ENCODE measurements at regions not wholly inside any gene's neighbourhood (a gene's known extent, or its start where the extent isn't known, plus 50 kb on each side); places are given as distances from the start of the nearest gene placed in this dataset.

DNA sequence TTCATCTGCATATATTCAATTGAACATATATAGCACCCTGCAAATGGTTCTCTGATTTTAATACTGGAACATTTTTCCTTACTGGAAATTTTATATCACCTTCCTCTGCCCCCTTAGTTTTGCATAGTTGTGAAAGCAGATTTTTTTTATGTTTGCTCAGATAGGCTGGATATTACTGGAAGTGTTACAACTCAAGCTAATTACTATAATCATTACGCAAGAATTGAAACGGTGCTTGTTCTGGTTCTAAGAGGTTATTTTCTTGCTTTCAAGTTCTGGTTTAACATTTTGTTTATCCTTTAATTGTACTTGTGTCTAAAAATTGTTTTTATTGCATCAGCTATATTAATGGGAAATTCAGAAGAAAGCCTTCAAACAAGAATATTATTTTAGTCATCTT is 95.6 kb upstream of the MYO16 start:
- H3K9me3 Mint-ChIP-seq = no peaks in the 10 kb centered on the region
- H3K36me3 Mint-ChIP-seq = no peaks in the 10 kb centered on the region
- no peaks in the 10 kb centered on the region for H3K4me1 Mint-ChIP-seq
- H3K27ac Mint-ChIP-seq = no peak overlapping the region
- H3K27me3 Mint-ChIP-seq = peaks cover 25% of the 10 kb centered on the region
- no peak for DNase-seq
- no peak overlapping the region for H3K4me3 Mint-ChIP-seq

DNA sequence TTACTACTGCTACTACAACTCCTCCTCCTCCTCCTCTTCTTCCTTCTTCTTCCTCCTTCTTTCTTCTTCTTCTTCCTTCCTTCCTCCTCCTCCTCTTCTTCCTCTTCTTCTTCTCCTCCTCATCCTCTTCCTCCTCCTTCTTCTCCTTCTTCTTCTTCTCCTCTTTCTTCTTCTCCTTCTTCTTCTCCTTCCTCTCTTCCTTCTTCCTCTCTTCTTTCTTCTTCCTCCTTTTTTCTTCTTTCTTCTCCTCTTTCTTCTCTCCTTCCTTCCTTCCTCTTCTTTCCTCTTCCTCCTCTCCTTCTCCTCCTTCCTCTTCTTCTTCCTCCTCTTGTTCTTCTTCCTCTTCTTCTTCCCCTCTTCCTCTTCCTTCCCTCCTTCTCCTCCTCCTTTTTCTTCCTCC is 94.7 kb upstream of the MYO16 start:
- Mint-ChIP-seq H3K27me3 (peaks cover 25% of the 10 kb centered on the region), H3K36me3 (no peaks in the 10 kb centered on the region), H3K27ac (no peak overlapping the region), H3K9me3 (no peaks in the 10 kb centered on the region), H3K4me3 (no peak overlapping the region), H3K4me1 (no peaks in the 10 kb centered on the region)
- DNase-seq = no peak

- H3K4me3 Mint-ChIP-seq = no peak overlapping the region
- peaks cover 5% of the 10 kb centered on the region for H3K27me3 Mint-ChIP-seq
- H3K36me3 Mint-ChIP-seq = no peaks in the 10 kb centered on the region
- H3K9me3 Mint-ChIP-seq = peaks cover 4% of the 10 kb centered on the region
- no peak for DNase-seq
- no peaks in the 10 kb centered on the region for H3K4me1 Mint-ChIP-seq
- H3K27ac Mint-ChIP-seq = no peak overlapping the region
Measured at GRCh38 chr13:108549934-108550333, 79.5 kb upstream of the MYO16 start.

DNA sequence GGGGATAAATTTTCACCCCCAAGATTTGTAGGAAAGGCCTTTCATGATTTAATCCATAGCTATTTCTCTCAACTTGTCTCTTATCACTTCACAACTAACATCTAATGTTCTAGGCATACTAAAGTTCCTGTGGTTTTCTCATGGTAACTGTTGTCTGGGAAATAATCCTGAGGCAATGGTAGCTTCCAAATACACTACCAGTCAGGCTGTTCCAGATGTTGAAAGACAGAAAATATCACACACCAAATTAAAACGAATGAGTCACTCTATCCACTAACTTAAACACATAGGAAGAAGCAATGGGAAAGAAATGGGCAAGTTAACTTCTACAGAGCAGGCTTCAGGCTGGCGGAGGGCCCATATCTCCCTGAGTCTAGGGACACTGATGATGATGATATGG is 77.7 kb upstream of the MYO16 start:
- H3K4me3 Mint-ChIP-seq = no peak overlapping the region
- H3K36me3 Mint-ChIP-seq = no peaks in the 10 kb centered on the region
- no peaks in the 10 kb centered on the region for H3K9me3 Mint-ChIP-seq
- H3K27ac Mint-ChIP-seq = no peak overlapping the region
- H3K27me3 Mint-ChIP-seq = peaks cover 5% of the 10 kb centered on the region
- no peak for DNase-seq
- H3K4me1 Mint-ChIP-seq = no peaks in the 10 kb centered on the region

GRCh38 chr13:108558489-108558888 is 70.9 kb upstream of the MYO16 start:
- Mint-ChIP-seq H3K9me3 (no peaks in the 10 kb centered on the region), H3K4me3 (no peak overlapping the region), H3K27ac (no peak overlapping the region), H3K27me3 (no peaks in the 10 kb centered on the region), H3K36me3 (no peaks in the 10 kb centered on the region), H3K4me1 (no peaks in the 10 kb centered on the region)
- DNase-seq = no peak

GRCh38 chr13:108560093-108560492 is 69.3 kb upstream of the MYO16 start:
- H3K27ac Mint-ChIP-seq = no peak overlapping the region
- DNase-seq = no peak
- no peaks in the 10 kb centered on the region for H3K27me3 Mint-ChIP-seq
- no peaks in the 10 kb centered on the region for H3K36me3 Mint-ChIP-seq
- H3K9me3 Mint-ChIP-seq = no peaks in the 10 kb centered on the region
- H3K4me3 Mint-ChIP-seq = no peak overlapping the region
- no peaks in the 10 kb centered on the region for H3K4me1 Mint-ChIP-seq

- Mint-ChIP-seq H3K36me3 (no peaks in the 10 kb centered on the region), H3K27me3 (no peaks in the 10 kb centered on the region), H3K27ac (no peak overlapping the region), H3K4me1 (no peaks in the 10 kb centered on the region), H3K4me3 (no peak overlapping the region), H3K9me3 (no peaks in the 10 kb centered on the region)
- no peak for DNase-seq
Measured at GRCh38 chr13:108561149-108561548, 68.3 kb upstream of the MYO16 start.

DNA sequence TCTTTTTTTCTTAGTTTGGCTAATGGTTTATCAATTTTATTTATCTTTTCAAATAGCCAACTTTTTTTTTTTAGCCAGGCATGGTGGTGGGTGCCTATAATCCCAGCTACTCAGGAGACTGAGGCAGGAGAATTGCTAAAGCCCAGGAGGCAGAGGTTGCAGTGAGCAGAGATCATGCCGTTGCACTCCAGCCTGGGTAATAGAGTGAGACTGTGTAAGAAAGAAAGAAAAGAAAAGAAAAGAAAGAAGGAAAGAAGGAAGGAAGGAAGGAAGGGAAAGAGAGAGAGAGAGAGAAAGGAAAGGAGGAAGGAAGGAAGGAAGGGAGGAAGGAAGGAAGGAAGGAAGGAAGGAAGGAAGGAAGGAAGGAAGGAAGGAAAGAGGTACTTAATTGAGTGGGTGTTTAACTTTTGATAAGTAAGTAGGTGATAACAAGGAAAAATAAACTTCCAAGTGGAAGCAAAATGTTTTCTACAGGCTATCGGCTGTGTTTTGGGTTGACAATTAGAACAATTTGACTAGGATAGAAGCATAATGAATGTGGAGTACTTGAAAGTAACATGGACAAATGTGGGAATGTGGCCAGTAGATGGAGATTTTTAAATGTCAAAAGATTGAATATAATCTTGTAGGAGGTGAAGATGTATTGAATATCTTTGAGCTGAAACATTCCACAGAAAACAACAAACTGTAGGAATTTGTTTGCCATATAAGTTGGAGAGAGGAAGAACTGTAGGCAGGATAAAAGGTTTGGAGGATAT is 62.8 kb upstream of the MYO16 start:
- Mint-ChIP-seq H3K36me3 (no peaks in the 10 kb centered on the region), H3K4me3 (no peak overlapping the region), H3K9me3 (no peaks in the 10 kb centered on the region), H3K27me3 (peaks cover 12% of the 10 kb centered on the region), H3K4me1 (no peaks in the 10 kb centered on the region), H3K27ac (no peak overlapping the region)
- no peak for DNase-seq

DNA sequence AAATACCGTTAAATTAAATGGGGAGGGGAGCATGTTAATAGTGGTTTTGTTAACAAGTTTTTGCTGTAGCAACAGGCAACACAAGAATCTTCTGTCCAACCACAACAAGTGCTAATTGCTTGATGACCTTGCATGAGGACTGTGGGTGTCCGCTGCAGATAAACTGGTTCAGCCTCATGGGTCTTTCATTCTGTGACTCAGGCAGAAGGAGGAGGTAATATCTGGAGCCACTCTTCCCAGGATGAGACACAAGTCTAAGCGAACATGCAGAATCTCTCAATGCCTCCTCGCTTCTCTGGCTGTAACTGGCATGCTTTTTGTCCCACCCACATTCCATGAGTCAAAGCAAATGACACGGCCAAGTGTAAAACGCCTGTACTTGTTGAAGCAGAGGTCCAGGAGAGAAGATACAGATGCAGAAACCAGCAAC is 56.6 kb upstream of the MYO16 start:
- peaks cover 4% of the 10 kb centered on the region for H3K27me3 Mint-ChIP-seq
- no peaks in the 10 kb centered on the region for H3K36me3 Mint-ChIP-seq
- no peak overlapping the region for H3K27ac Mint-ChIP-seq
- H3K9me3 Mint-ChIP-seq = no peaks in the 10 kb centered on the region
- DNase-seq = no peak
- H3K4me1 Mint-ChIP-seq = no peaks in the 10 kb centered on the region
- H3K4me3 Mint-ChIP-seq = no peak overlapping the region

GRCh38 chr13:108573455-108573854 is 56.0 kb upstream of the MYO16 start:
- no peak for DNase-seq
- no peaks in the 10 kb centered on the region for H3K4me1 Mint-ChIP-seq
- H3K36me3 Mint-ChIP-seq = no peaks in the 10 kb centered on the region
- H3K4me3 Mint-ChIP-seq = no peak overlapping the region
- peaks cover 4% of the 10 kb centered on the region for H3K27me3 Mint-ChIP-seq
- H3K9me3 Mint-ChIP-seq = no peaks in the 10 kb centered on the region
- H3K27ac Mint-ChIP-seq = no peak overlapping the region

GRCh38 chr13:108574856-108575255 is 54.6 kb upstream of the MYO16 start:
- H3K9me3 Mint-ChIP-seq = no peaks in the 10 kb centered on the region
- no peaks in the 10 kb centered on the region for H3K4me1 Mint-ChIP-seq
- peaks cover 4% of the 10 kb centered on the region for H3K27me3 Mint-ChIP-seq
- H3K27ac Mint-ChIP-seq = no peak overlapping the region
- no peak overlapping the region for H3K4me3 Mint-ChIP-seq
- H3K36me3 Mint-ChIP-seq = no peaks in the 10 kb centered on the region
- no peak for DNase-seq

GRCh38 chr13:108575430-108575829 is 54.0 kb upstream of the MYO16 start:
- DNase-seq = no peak
- no peaks in the 10 kb centered on the region for H3K4me1 Mint-ChIP-seq
- no peaks in the 10 kb centered on the region for H3K36me3 Mint-ChIP-seq
- no peaks in the 10 kb centered on the region for H3K27me3 Mint-ChIP-seq
- no peak overlapping the region for H3K27ac Mint-ChIP-seq
- no peak overlapping the region for H3K4me3 Mint-ChIP-seq
- H3K9me3 Mint-ChIP-seq = no peaks in the 10 kb centered on the region
